GM19043 (cell line): ENCODE measurements at regions not wholly inside any gene's neighbourhood (a gene's known extent, or its start where the extent isn't known, plus 50 kb on each side); places are given as distances from the start of the nearest gene placed in this dataset.

Experiments
- ATAC-seq: cut with Tn5 transposase; IDR thresholded peaks from one replicate; pipeline ENCODE4 v1.9.1; 2021; ENCODE audit warnings: low read depth; ENCODE audit not compliant: unreplicated experiment

DNA sequence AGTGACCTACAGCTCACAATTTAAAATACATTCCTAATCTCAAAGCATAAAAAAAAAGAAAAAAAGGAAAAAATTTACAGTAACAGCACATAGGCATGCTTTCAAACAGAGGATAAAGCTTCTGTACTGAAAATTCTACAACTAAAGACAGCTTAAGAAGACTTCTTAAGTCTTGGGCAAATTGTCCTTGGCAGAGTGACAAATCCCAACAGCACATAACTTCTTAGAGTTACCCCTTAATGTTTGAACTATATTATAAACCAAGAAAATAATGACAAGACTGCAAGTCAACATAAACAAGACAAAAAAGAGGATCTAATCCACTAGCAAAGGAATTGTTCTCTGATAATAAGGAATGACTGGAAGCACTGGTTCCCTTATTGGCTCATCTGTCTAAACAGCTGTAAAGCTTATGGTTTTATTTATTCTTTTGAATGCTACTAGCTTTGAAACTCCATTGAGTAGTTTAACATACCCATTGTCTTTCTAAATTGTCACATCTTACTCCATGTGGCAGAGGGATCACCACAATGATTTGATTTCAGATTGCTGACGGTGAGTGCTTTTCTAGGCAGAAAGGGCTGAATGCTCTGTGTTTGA is 1576.8 kb upstream of the GOT2 start:
- ATAC-seq, result no peak

DNA sequence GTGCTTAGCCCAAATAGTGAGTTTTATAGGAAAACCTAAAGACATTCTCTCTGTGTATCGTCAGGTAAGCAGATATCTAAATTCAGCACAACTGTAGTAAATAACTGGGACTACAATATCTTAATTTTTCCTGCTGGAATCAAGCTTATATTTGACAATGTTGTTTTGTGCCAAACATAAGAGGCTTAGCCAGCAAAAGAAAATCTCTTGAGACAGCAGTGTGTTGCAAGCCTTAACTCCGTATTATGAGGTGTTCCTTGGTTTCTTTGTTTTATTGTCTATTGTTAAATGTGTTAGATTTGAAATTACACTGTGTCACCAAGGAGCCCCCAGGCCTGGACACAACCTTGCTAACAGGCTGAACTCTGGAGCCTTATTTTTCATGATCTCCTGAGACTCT is 1570.6 kb upstream of the GOT2 start:
- ATAC-seq, result no peak

DNA sequence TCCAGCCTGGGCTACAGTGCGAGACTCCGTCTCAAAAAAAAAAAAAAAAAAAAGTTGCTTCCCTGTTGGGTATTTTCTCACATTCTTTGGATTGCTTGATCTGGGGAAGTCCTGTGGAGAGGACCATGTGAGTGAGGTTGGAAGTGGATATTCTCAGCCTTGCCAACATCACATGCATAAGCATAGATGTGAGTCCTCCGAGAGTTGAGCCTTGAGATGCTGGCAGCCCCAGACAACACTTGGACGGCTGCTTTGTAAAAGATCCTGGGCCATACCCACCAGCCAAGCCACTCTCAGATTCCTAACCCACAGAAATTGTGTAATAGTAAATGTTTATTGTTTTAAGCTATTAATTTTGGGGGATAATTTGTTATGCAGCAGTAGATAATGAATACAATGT is 1570.0 kb upstream of the GOT2 start:
- ATAC-seq, result no peak

DNA sequence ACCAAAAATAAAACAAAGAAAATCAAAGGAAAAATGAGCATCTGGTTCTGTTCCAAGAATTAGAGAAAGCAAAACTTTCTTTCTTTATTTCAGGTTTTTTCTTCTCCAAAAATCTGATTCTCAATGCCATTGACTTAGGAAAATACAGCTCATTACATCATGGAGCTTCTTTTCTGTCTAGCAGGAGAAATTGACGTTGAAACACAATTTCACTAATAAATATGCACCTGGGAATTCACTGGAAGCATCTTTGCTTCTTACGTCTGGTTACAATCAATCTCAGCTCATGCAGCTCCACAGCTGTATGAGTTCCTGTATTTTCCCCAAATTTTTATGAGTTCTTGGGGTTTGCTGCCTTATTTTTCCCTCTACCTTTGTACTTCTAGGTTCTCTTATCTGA is 1568.6 kb upstream of the GOT2 start:
- ATAC-seq, result no peak

DNA sequence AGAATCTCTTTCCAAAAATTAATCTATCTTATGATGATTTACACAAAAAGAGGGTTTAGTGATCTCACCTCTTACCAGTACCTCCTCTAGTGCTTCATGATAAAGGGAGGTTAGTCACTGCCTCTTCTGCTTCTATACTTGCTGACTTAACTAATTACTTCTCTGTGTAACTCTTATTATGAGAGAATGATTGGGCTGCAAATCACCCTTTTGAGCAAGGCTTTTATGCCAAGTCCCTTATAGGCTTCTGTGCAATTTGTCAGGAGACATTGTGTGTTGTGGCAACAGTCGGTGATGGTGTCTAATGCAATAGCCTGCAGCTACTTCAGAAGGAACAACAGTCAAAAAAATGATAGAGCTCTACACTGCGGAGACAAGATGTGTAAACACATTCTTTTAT is 1568.1 kb upstream of the GOT2 start:
- ATAC-seq, result no peak

DNA sequence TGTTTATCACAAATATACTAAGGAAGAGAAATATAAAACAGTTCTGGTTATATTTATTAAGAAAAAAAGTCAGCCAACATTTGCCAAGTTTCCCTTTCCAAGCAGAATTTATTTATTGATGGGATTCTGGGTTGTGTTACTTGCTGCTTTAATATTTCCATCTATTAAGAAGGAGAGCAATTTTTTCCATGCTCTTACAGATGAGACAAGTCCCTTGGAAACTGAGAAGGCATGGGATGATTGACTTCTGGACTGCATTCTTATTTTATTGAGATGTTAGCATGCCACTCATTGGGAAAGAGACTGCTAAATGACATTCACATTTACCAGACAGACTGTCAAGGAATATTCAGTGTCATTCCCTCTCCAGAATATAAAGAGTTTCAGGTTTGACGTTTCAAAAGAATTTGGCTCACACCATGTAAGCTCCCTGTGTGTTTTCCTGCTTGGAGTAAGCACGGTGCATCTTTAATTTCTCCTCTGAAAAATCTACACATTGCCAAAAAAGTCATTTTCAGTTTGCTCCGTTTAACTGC is 1565.2 kb upstream of the GOT2 start:
- no peak for ATAC-seq

DNA sequence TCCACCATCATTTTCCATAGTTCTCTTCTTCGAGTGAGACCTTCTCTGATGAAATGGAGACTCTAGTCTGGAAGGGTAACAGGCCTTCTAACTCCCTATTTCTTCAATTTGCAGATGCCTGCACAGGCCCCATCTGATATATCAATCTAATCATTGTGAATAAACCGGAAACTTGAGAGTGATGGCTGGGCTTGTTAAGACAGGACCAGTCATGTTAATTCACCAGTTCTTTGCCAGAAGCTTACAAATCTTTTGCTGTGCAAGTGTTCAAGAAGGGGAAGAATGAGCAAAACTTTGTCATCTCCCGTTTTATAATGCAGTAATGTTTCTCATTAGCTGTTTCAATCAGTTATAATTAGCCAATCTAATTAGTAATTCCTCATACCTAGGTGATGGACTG is 1561.3 kb upstream of the GOT2 start:
- ATAC-seq, result no peak

DNA sequence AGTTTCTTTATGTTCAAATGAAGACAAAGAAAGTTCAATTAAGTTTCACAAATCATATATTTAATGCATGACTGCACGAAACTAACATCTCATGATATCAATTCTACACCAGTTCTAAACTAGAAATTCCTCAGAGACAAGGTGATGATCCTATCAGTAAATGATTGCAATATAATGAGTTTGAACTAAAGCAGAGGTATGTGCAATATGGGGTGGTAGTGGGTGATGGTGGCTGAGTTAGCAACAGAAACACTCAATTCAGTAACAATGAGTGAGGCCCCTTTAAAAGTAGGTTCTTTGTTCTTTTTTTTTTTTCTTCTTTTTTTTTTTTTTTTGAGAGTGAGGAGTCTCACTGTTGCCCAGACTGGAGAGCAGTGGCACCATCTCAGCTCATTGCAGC is 1551.7 kb upstream of the GOT2 start:
- no peak for ATAC-seq

DNA sequence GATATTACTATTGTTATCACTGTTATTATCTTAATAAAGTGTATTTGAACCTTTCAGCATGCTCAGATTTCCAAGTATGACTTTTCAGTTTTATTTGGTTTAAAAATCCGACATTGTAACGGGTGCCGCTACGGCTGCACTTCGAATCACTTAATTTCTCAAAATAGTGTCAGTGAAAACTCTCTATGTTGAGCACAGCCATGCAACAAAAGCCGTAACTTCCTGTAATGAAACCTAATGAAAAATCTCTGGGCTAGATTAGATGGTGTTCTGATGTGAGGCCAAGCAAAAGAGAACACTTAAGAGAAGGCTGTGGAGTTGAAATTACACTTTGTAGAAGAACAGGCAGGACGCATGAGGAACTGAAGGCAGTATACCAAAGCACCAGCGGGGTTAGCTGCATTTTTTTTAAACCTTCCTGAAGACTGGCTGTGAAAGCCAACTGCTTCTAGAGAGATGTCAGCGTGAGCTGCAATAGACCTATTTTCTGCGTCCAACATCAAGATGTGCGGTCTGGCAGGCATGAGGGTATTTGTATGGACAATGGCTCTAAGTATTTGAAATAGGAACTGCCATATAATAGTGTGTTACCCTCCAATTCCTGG is 1545.0 kb upstream of the GOT2 start:
- no peak for ATAC-seq

DNA sequence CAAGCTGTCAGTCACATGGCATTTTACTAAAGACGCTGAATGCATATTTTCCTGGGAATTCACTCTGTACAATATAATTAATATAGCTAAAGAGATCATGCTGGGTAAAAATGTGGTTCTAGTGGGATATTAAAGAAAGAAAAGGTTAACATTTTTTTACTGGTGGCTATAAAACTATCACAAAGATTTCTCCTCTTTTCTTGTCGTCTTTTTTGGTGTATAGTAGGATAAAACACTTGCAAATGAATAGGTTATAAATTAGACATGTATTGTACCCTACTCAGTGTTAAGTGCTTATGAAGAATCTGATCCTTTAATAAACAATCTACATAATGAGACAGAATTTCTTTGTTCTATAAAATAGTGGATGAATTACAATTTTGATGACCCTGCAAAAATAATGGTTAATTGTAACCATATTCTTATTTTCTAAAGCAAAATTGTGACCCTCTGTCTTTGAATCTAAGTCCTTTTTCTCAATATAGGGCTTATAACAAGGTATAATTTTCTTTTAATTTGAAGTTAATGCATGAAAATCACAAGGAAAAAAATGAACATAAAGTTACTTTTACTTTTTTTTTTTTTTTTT is 1540.4 kb upstream of the GOT2 start:
- no peak for ATAC-seq

DNA sequence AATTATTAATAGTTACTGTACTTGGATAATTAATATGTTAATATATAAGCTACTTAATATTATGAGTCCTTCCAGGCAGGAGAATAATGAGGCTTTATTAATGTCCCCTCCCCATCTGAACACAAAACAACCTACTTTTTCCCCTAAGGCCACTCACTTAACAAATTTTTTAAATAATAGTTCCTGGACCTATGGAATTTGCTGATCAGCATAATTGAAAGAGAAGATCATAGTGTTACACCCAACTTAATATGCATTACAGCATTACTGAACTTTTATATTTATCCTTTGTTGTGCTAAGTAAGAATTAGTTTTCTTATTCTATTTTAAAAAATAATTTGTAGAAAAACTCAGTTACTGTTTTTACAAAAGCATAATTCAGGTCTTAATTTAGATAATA is 1537.7 kb upstream of the GOT2 start:
- no peak for ATAC-seq

DNA sequence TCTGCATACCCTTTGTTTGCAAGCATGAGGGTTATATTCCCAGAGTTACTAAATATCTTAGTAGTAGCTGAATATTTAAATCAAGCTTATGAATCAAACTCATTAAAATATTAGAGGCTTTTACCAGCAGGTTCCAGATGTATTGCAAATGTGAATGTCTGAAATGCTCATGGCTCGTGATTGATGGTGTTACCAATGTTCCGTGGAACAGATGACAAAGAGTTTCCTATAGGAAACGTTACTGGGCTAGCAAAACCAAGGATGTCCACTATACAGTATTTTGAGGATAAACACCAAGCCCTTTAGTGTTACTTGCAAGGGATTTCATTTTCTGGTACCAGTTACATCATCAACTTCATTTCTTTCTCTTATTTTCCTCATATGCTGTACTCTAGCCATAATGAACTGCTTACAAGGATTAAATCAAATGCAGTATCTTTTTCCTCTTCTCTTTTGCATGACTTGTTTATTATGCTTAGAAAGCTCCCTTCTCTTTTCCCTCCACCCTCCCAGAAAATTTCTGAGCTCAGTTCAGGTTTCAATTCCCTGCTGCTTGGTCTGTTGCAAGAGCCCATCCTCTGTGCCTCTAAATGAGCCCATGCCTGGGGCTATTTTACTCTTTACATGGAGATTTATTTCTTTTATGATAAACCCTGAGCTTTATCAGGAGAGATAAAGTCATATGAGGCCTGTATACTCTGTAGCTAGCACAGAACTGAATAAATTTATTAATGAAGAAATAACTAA is 1537.1 kb upstream of the GOT2 start:
- no peak for ATAC-seq

DNA sequence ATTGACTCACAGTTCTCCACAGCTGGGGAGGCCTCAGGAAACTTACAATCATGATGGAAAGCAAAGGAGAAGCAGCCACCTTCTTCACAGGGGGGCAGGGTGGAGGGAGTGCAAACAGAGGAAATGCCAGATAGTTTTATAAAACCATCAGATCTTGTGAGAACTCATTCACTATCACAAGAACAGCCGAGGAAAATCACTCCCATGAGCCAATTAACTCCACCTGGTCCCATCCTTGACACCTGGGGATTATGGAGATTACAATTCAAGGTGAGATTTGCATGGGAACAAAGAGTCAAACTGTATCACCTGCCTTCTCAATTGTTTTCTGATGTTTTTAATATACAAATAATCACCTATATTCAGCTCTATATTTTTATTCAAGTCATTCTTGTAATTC is 1527.3 kb upstream of the GOT2 start:
- ATAC-seq, result no peak

DNA sequence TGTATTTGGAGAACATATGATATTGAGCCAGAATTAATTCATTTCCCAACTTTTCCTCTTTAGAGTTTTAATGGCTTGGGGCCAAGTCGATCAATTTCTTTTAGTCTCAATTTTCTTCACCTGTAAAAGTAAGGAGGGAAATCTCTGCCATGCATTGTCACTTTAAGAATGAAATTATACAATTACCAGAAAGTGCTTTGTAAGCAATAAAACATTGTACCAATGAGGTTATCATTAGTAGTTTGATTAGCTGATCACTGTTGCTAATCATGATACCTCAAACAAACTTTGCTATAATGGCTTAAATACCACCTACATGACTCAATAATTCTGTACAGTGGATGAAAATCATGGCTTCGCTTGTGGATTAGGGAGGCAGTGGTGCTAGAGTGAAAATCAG is 1525.8 kb upstream of the GOT2 start:
- no peak for ATAC-seq

DNA sequence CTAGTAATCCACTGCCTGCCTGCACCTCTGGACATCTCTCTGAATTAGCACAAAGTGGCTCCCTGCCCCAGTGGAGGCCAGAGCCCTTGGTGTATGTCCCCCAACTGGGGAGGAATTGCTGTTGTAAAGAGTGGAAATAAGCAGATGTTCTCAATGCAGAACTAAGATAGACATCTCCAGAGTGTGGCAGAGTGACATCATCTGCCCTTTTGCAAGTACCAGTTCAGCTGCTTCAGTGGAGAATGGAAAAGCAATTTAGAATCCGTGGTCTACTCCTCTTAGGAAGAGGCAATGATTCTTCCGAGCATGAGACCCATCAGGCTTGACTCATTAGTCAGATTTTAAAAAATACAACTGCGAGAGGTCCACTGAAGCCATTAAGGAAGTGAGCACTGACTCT is 1512.0 kb upstream of the GOT2 start:
- no peak for ATAC-seq

DNA sequence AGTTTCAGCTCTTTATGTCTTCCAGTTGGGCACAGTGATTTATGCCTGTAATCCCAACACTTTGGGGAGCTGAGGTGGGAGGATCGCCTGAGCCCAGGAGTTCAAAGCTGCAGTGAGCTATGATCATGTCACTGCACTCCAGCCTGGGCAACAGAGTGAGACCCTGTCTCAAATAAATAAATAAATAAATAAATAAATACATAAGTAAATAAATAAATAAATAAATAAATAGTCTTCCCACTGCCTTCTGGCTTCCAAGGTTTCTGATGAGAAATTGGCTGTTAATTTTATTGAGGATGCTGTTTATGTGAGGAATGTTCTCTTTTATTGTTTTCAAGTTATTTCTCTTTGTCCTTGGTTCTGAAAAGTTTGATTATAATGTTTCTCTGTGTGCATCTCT is 1507.6 kb upstream of the GOT2 start:
- ATAC-seq, result no peak

DNA sequence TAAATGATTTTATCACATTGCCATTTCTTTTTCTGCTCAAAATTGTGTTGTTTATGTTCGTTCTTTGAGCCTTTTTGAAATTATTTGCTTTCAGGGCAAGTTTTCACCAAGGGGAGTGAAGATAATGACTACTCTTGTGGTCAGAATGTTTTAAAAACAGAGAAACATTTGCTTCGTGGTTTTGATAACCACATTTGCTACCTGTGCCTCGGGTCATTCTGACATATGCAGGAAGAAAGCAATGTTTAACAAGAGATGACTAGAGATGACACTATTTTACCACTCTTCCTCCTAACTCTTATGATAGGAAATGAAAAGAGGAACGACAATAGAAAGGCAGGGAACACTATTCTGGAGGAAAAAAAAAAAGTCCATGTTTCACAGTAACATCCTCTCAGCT is 1496.5 kb upstream of the GOT2 start:
- no peak for ATAC-seq

DNA sequence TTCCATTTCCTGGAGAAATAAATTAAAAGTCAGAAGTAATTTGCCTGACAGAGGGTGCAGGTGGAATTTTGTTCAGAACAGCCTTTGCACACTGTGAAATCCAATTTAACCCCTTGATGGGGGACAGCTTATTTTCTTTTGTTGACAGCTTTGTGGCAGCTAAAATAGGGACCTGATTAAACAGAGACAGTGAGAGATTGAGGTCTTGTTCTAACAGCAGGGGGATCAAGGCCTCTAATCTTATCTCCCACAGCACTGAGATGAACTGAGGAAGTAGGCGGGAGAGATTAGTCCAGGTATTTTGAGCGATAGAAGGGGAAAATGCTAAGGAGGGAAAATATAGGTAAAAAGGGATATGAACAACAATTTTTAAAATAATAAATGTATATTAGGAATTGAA is 1491.4 kb upstream of the GOT2 start:
- no peak for ATAC-seq

DNA sequence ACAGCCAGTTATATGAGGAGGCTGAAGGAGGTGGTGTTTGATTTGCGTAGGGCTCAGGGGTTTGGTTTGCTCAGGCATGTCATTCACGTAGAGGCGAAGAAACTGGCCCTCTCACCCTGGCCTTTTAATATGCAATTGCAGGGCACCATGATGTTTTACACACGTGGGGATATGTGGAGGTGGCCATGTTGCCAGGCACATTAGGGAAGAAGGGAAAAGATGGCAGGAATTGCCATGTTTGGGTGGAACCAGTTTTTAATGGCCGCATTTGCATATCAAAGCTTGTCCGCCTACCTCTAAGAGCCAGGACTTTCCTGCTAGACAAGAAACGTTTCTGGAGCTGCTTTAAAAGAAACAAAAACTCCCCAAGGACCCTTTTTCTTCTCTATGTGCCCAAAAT is 1483.7 kb upstream of the GOT2 start:
- no peak for ATAC-seq

DNA sequence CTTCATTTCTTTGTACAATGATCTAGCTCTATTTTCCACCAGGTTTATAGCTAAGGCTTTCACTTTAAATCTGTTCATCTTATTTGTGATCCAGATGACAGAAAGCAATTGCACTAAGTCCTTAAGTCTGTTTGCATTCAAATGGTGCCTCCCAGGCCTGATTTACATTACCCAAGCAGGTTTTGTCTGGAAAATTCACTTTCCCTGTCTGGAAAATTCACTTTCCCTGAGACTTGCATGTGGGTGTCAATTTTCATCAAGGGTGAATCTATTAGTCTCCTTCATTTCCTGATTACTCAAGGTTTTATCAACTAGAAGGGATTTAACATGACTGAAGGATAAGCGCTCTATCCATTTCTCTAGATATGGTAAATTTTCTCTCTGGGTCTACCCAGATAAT is 1480.2 kb upstream of the GOT2 start:
- no peak for ATAC-seq

DNA sequence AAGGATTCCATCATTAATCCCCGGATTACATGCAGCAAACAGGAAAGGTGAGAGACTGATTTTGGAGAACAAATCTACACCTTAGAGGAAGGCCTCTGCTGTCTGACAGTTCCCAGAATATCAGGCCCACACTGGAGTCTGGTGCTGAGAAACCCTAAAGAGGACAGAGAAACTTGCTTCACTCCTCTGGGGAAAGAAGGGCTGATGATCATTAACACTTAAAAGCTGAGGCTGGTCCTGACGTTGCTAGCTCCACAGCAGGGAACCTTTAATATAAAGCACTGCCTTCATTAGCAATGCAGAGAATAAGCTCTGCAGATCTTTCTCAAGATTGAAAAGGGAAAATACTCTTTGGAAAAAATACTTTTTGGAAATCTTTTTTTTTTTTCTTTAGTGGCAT is 1472.4 kb upstream of the GOT2 start:
- no peak for ATAC-seq

DNA sequence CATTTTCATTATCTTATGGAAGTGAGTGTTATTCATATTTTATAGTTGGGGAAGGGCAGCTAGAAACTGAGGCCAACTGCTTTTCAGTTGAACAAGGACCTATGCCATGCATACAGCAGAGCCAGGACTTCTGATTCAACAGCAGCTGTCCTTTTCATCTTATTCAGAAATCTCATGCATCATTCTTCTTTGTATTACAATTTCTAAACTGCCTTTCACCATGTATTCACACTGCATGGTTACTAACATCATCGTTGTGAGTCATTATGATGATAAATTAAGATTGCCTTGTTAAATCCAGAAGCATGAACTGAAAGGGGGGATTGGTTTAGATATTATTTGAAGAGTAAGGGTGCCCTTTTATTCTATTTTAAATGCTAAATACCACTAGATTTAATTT is 1470.1 kb upstream of the GOT2 start:
- no peak for ATAC-seq
